Forelimb muscle (tissue), 1 donor: ENCODE measurements at regions not wholly inside any gene's neighbourhood (a gene's known extent, or its start where the extent isn't known, plus 50 kb on each side); places are given as distances from the start of the nearest gene placed in this dataset.
"Not testable (repeated sequence)": the region's sequence is repeated elsewhere in the genome, so short reads cannot be mapped to it uniquely, and the experiment has no call there.

ENCODE experiments used
- DNase-seq: peaks from one replicate; pipeline ENCODE4 v3.0.0-alpha.2; 2013; ENCODE audit warnings: low read depth

- no peak for DNase-seq
Observed at GRCh38 chr6:114810468-114810867, 467.6 kb upstream of the HS3ST5 start.

GRCh38 chr6:114805426-114805825 is 462.6 kb upstream of the HS3ST5 start:
- DNase-seq: not testable (repeated sequence)

GRCh38 chr6:114796576-114796975 is 453.8 kb upstream of the HS3ST5 start:
- DNase-seq: no peak

GRCh38 chr6:114793428-114793827 is 450.6 kb upstream of the HS3ST5 start:
- DNase-seq: no peak

GRCh38 chr6:114785235-114786127 is 442.7 kb upstream of the HS3ST5 start:
- DNase-seq: no peak

GRCh38 chr6:114783783-114784182 is 441.0 kb upstream of the HS3ST5 start:
- no peak for DNase-seq

GRCh38 chr6:114783083-114783482 is 440.3 kb upstream of the HS3ST5 start:
- no peak for DNase-seq

- DNase-seq: no peak
Observed at GRCh38 chr6:114764866-114765265, 422.0 kb upstream of the HS3ST5 start.

GRCh38 chr6:114762145-114762544 is 419.3 kb upstream of the HS3ST5 start:
- DNase-seq: no peak

- no peak for DNase-seq
Observed at GRCh38 chr6:114747995-114748625, 405.3 kb upstream of the HS3ST5 start.

GRCh38 chr6:114740547-114740946 is 397.7 kb upstream of the HS3ST5 start:
- no peak for DNase-seq

GRCh38 chr6:114739656-114740055 is 396.8 kb upstream of the HS3ST5 start:
- no peak for DNase-seq

- no peak for DNase-seq
Observed at GRCh38 chr6:114735025-114735735, 392.4 kb upstream of the HS3ST5 start.

- DNase-seq: no peak
Observed at GRCh38 chr6:114733596-114733995, 390.8 kb upstream of the HS3ST5 start.

- DNase-seq: no peak
Observed at GRCh38 chr6:114718716-114719270, 376.0 kb upstream of the HS3ST5 start.

- no peak for DNase-seq
Observed at GRCh38 chr6:114718186-114718585, 375.4 kb upstream of the HS3ST5 start.

GRCh38 chr6:114714836-114715507 is 372.1 kb upstream of the HS3ST5 start:
- DNase-seq: no peak

- DNase-seq: no peak
Observed at GRCh38 chr6:114713690-114714089, 370.9 kb upstream of the HS3ST5 start.

- DNase-seq: no peak
Observed at GRCh38 chr6:114712129-114712662, 369.4 kb upstream of the HS3ST5 start.

GRCh38 chr6:114707081-114707620 is 364.3 kb upstream of the HS3ST5 start:
- DNase-seq: no peak

GRCh38 chr6:114690625-114691024 is 347.8 kb upstream of the HS3ST5 start:
- no peak for DNase-seq
